ENCODE measurements at regions not wholly inside any gene's neighbourhood (a gene's known extent, or its start where the extent isn't known, plus 50 kb on each side); places are given as distances from the start of the nearest gene placed in this dataset.

DNA sequence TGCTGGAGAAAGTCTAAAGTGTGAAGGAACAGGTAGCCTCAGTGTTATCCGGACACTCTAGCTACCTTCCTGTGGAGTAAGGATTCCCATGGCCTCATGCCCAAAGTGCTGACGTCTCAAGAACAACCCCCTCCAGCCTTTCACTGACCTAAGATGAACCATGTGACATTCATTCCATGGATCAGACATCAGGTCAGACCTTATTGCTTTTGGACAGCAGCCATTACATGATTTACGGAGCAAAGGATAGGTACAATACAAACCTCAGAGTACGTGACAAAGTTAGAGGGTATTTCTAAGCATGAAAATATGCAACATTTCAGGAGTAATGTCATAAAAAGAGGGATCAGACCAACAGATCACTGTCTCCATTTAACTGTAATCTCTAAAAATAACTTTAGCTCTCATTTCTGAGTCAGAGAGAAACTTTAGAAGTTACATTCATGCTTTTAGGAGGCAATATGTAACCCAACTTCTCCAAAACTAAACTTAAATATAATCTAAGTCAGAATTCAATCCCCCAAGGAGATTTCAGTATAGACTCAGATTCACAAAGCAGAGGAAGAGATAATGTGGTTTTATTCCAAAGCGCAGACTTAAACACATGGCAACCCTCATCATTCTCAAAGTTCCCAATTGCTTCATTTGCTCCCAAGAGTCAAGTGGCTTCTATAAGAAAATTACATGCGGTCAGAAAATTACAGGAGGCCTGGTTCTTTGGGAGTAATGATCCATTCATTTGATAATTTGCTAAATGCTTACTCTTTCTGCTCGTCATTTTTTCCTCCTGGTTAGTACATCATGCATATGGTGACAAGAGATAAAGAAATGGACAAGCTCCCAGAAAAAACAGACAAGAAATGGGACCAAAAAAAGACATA, 280.4 kb downstream of the SETD4 start:
- intact Hi-C loops (cut with micrococcal nuclease; ENCODE audit: unreplicated experiment), result no loop called here
- no peak overlapping the region for H2AFZ ChIP-seq (ENCODE audit: low read length)
- FAIRE-seq (no peak), ATAC-seq (no peak), DNase-seq (ENCODE audit: low spot score) (no peak)
- H3K4me3 ChIP-seq (replicated peaks in 1 of 3; ENCODE audit: insufficient read depth in 1 of 3, low read depth in 2 of 3, low read length in 3 of 3), result no peak overlapping the region
- no peaks in the 10 kb centered on the region; a peak in 1 of 5 replicates for H3K27me3 ChIP-seq (ENCODE audit: control insufficient read depth in 1 of 2, insufficient read depth in 2 of 2, low read length in 2 of 2)
- no peaks in the 10 kb centered on the region for H3K9me3 ChIP-seq (ENCODE audit: low read length)
- H3K36me3 ChIP-seq (replicated peaks in 1 of 2; ENCODE audit: control insufficient read depth in 1 of 2, insufficient read depth in 2 of 2, low read length in 2 of 2), result no peaks in the 10 kb centered on the region
- CTCF ChIA-PET (ENCODE audit: low intra/inter-chr PET ratio, low total read pairs), result no interaction called here
- 59% methylated on average over 7 of the region's 7 CpGs for WGBS (ENCODE audit: low lambda C conversion rate)
- in situ Hi-C loops (cut with HindIII; ENCODE audit: extremely low pct_ligation_motif_present, low pct_unique_long_range_greater_than_20kb), result no loop called here
- H3K4me1 ChIP-seq (ENCODE audit: insufficient read depth, low read length), result no peaks in the 10 kb centered on the region
- no peak overlapping the region for H3K9ac ChIP-seq (ENCODE audit: insufficient read depth, low read depth, low read length)
- TF ChIP-seq ZNF616 (CRISPR knock-in tag; IDR thresholded peaks at IDR 0.05; ENCODE audit: low read depth) (no peak), NR2F6 (IDR thresholded peaks at IDR 0.05) (no peak), NR2F6 (CRISPR knock-in tag; IDR thresholded peaks at IDR 0.05) (no peak), BATF2 (CRISPR knock-in tag; IDR thresholded peaks at IDR 0.05) (no peak), JARID2 (CRISPR knock-in tag; IDR thresholded peaks at IDR 0.05; ENCODE audit: insufficient replicate concordance) (no peak), ZNF660 (CRISPR knock-in tag; IDR thresholded peaks at IDR 0.05; ENCODE audit: borderline replicate concordance, low read depth) (no peak), CCDC6 (CRISPR knock-in tag; IDR thresholded peaks at IDR 0.05) (no peak), ERF (CRISPR knock-in tag; IDR thresholded peaks at IDR 0.05) (no peak), DR1 (CRISPR knock-in tag; IDR thresholded peaks at IDR 0.05) (no peak), ZNF143 (CRISPR knock-in tag; IDR thresholded peaks at IDR 0.05) (no peak), MAZ (IDR thresholded peaks at IDR 0.05; ENCODE audit: borderline replicate concordance, low read depth, low read length) (no peak), MAZ (CRISPR knock-in tag; IDR thresholded peaks at IDR 0.05; ENCODE audit: low read depth) (no peak), HNRNPLL (IDR thresholded peaks at IDR 0.05; ENCODE audit: low read depth, low read length, poor library complexity, severe bottlenecking) (no peak), ZNF33B (CRISPR knock-in tag; IDR thresholded peaks at IDR 0.05) (no peak), SOX5 (CRISPR knock-in tag; IDR thresholded peaks at IDR 0.05; ENCODE audit: borderline replicate concordance) (no peak), ARNTL (CRISPR knock-in tag; IDR thresholded peaks at IDR 0.05) (no peak), ZC3H13 (CRISPR knock-in tag; IDR thresholded peaks at IDR 0.05) (no peak), NFKB2 (CRISPR knock-in tag; IDR thresholded peaks at IDR 0.05; ENCODE audit: borderline replicate concordance) (no peak), ZNF101 (CRISPR knock-in tag; IDR thresholded peaks at IDR 0.05; ENCODE audit: borderline replicate concordance, low read depth) (no peak)
- TF ChIP-seq, protein P1, sequence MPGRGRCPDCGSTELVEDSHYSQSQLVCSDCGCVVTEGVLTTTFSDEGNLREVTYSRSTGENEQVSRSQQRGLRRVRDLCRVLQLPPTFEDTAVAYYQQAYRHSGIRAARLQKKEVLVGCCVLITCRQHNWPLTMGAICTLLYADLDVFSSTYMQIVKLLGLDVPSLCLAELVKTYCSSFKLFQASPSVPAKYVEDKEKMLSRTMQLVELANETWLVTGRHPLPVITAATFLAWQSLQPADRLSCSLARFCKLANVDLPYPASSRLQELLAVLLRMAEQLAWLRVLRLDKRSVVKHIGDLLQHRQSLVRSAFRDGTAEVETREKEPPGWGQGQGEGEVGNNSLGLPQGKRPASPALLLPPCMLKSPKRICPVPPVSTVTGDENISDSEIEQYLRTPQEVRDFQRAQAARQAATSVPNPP (CRISPR knock-in tag; IDR thresholded peaks at IDR 0.05), result no peak
- POLR2A ChIA-PET, result no interaction called here
- H3K4me2 ChIP-seq (ENCODE audit: low read depth, low read length), result no peak overlapping the region
- no peaks in the 10 kb centered on the region for H3K79me2 ChIP-seq (ENCODE audit: insufficient read depth, low read length)
- H4K20me1 ChIP-seq (ENCODE audit: insufficient read depth, low read length), result no peaks in the 10 kb centered on the region
- BruUV-seq (replicated peaks), result no TSS peak
- H3K27ac ChIP-seq (ENCODE audit: extremely low read length, insufficient read depth, low read length), result no peak overlapping the region

All from HepG2 (cell line).